H9 (cell line): ENCODE measurements at regions not wholly inside any gene's neighbourhood (a gene's known extent, or its start where the extent isn't known, plus 50 kb on each side); places are given as distances from the start of the nearest gene placed in this dataset.

Experiments used
- DNase-seq: peaks from one replicate; pipeline ENCODE4 v3.0.0-alpha.2; 2017
- H2AFZ ChIP-seq: one replicate; pipeline ENCODE4 v1.6.1; 2013; ENCODE audit warnings: mild to moderate bottlenecking, low read length, control low read depth, moderate library complexity
- H2AK5ac ChIP-seq: 2 replicates; pipeline ENCODE4 v1.6.1; 2013; ENCODE audit warnings: low read length, control low read depth, mixed read lengths; ENCODE audit not compliant: insufficient read length
- H2BK120ac ChIP-seq: one replicate; pipeline ENCODE4 v1.6.1; 2013; ENCODE audit warnings: low read depth, mild to moderate bottlenecking, low read length, control low read depth, inconsistent platforms; ENCODE audit not compliant: poor library complexity, severe bottlenecking
- H2BK12ac ChIP-seq: 2 replicates; pipeline ENCODE4 v1.6.1; 2013; ENCODE audit warnings: low read length, control low read depth, mixed read lengths, low read depth; ENCODE audit not compliant: insufficient read length
- H2BK15ac ChIP-seq: 2 replicates; pipeline ENCODE4 v1.6.1; 2013; ENCODE audit warnings: low read depth, low read length, control low read depth
- H2BK20ac ChIP-seq: one replicate; pipeline ENCODE4 v1.6.1; 2013; ENCODE audit warnings: low read depth, mild to moderate bottlenecking, low read length, control low read depth, inconsistent platforms; ENCODE audit not compliant: poor library complexity, severe bottlenecking
- H2BK5ac ChIP-seq: 2 replicates; pipeline ENCODE4 v1.6.1; 2013; ENCODE audit warnings: low read length, control low read depth, mixed read lengths; ENCODE audit not compliant: insufficient read length
- H3K14ac ChIP-seq: 2 replicates; pipeline ENCODE4 v1.6.1; 2013; ENCODE audit warnings: low read length, control low read depth; ENCODE audit not compliant: insufficient read depth
- H3K18ac ChIP-seq: 2 replicates; pipeline ENCODE4 v1.6.1; 2013; ENCODE audit warnings: low read depth, mild to moderate bottlenecking, mixed read lengths, low read length, control low read depth; ENCODE audit not compliant: insufficient read length
- H3K23ac ChIP-seq: 2 replicates; pipeline ENCODE4 v1.6.1; 2013; ENCODE audit warnings: low read length, control low read depth, mixed read lengths, low read depth; ENCODE audit not compliant: insufficient read length
- H3K23me2 ChIP-seq: 2 replicates; pipeline ENCODE4 v1.6.1; 2013; ENCODE audit warnings: low read depth, mild to moderate bottlenecking, mixed read lengths, low read length, control low read depth; ENCODE audit not compliant: insufficient read length, poor library complexity, severe bottlenecking
- H3K27ac ChIP-seq: 2 replicates; pipeline ENCODE4 v1.5.1; 2013; ENCODE audit warnings: low read length, control low read depth, mixed read lengths, low read depth; ENCODE audit not compliant: insufficient read length
- H3K27me3 ChIP-seq: 2 replicates; pipeline ENCODE4 v1.6.1; 2013; ENCODE audit warnings: low read length, control low read depth, inconsistent platforms; ENCODE audit not compliant: insufficient read depth
- H3K4ac ChIP-seq: 2 replicates; pipeline ENCODE4 v1.6.1; 2013; ENCODE audit warnings: low read depth, mild to moderate bottlenecking, control low read depth, inconsistent platforms, low read length, moderate library complexity
- H3K4me1 ChIP-seq: 2 replicates; pipeline ENCODE4 v1.6.1; 2013; ENCODE audit warnings: low read length, control low read depth, inconsistent platforms; ENCODE audit not compliant: insufficient read depth
- H3K4me2 ChIP-seq: 2 replicates; pipeline ENCODE4 v1.6.1; 2013; ENCODE audit warnings: low read length, control low read depth, mixed read lengths; ENCODE audit not compliant: insufficient read length, insufficient read depth
- H3K56ac ChIP-seq: 2 replicates; pipeline ENCODE4 v1.6.1; 2013; ENCODE audit warnings: low read depth, mild to moderate bottlenecking, mixed read lengths, low read length, control low read depth; ENCODE audit not compliant: insufficient read length
- H3K79me1 ChIP-seq: 2 replicates; pipeline ENCODE4 v1.6.1; 2013; ENCODE audit warnings: low read depth, mild to moderate bottlenecking, moderate library complexity, low read length, control low read depth, inconsistent platforms; ENCODE audit not compliant: insufficient read depth, poor library complexity, severe bottlenecking
- H3K79me2 ChIP-seq: 2 replicates; pipeline ENCODE4 v1.6.1; 2013; ENCODE audit warnings: low read length, control low read depth, inconsistent platforms; ENCODE audit not compliant: insufficient read depth
- H3K9ac ChIP-seq: 2 replicates; pipeline ENCODE4 v1.6.1; 2013; ENCODE audit warnings: low read length, control low read depth, mixed read lengths; ENCODE audit not compliant: insufficient read length; ENCODE audit errors: extremely low read depth
- H3K9me3 ChIP-seq: one replicate; pipeline ENCODE4 v1.6.1; 2013; ENCODE audit warnings: low read depth, low read length, inconsistent platforms; ENCODE audit not compliant: control insufficient read depth
- H3T11ph ChIP-seq: one replicate; pipeline ENCODE4 v1.6.1; 2013; ENCODE audit warnings: mild to moderate bottlenecking, low read length, control low read depth, inconsistent platforms
- H4K20me1 ChIP-seq: one replicate; pipeline ENCODE4 v1.6.1; 2013; ENCODE audit not compliant: control insufficient read depth, insufficient read length, insufficient read depth
- H4K5ac ChIP-seq: 2 replicates; pipeline ENCODE4 v1.6.1; 2013; ENCODE audit warnings: low read depth, mild to moderate bottlenecking, mixed read lengths, low read length, control low read depth; ENCODE audit not compliant: insufficient read length
- H4K8ac ChIP-seq: replicated peaks from 2 replicates; pipeline ENCODE4 v1.6.1; 2013; ENCODE audit warnings: low read length, control low read depth, mixed read lengths, low read depth; ENCODE audit not compliant: insufficient read length
- H4K91ac ChIP-seq: 2 replicates; pipeline ENCODE4 v1.6.1; 2013; ENCODE audit warnings: low read depth, mild to moderate bottlenecking, moderate library complexity, mixed read lengths, low read length, control low read depth; ENCODE audit not compliant: insufficient read length
- H3K27ac Mint-ChIP-seq, 3 experiments: 2 replicates in 2 of 3; 3 replicates in 1 of 3; pipeline ENCODE4 v1.8.0; 2020 to 2021; ENCODE audit warnings: mixed read lengths in 3 of 3, mild to moderate bottlenecking in 1 of 3, moderate library complexity in 1 of 3
- H3K27me3 Mint-ChIP-seq: 2 replicates; pipeline ENCODE4 v1.8.0; 2021; ENCODE audit warnings: low read depth, mild to moderate bottlenecking, moderate library complexity, mixed read lengths
- H3K36me3 Mint-ChIP-seq, 3 experiments: 2 replicates in 2 of 3; 3 replicates in 1 of 3; pipeline ENCODE4 v1.8.0; 2020 to 2021; ENCODE audit warnings: low read depth in 3 of 3, mixed read lengths in 3 of 3; ENCODE audit not compliant: insufficient read depth in 1 of 3
- H3K4me1 Mint-ChIP-seq, 2 experiments: 2 replicates each; pipeline ENCODE4 v1.8.0; 2020; ENCODE audit warnings: mixed read lengths in 2 of 2
- H3K4me3 Mint-ChIP-seq, 2 experiments: 2 replicates in 1 of 2; 3 replicates in 1 of 2; pipeline ENCODE4 v1.8.0; 2020 to 2021; ENCODE audit warnings: mild to moderate bottlenecking in 2 of 2, mixed read lengths in 2 of 2, moderate library complexity in 1 of 2
- H3K9me3 Mint-ChIP-seq, 2 experiments: 2 replicates in 1 of 2; 3 replicates in 1 of 2; pipeline ENCODE4 v1.8.0; 2020; ENCODE audit warnings: mild to moderate bottlenecking in 2 of 2, mixed read lengths in 2 of 2, moderate library complexity in 1 of 2
- CTCF ChIP-seq: fragments of 200-600 bp; sonication (generic); conservative IDR thresholded peaks from 3 replicates; pipeline ENCODE4 v1.8.0; 2021; ENCODE audit warnings: antibody characterized with exemption, mild to moderate bottlenecking
- WGBS: extraction: QIAGEN DNeasy Blood & Tissue Kit; methylation state at CpG from one replicate; pipeline ENCODE4 v1.1.7; 2013; ENCODE audit warnings: missing lambda C conversion rate, low lambda C conversion rate, mixed read lengths; ENCODE audit not compliant: insufficient read length; ENCODE audit errors: extremely low coverage; 5-methylcytosine and 5-hydroxymethylcytosine counted together

- Histone ChIP-seq H3K18ac (no peak overlapping the region), H3K14ac (no peak overlapping the region), H3T11ph (no peak overlapping the region), H3K23me2 (no peaks in the 10 kb centered on the region), H3K79me2 (no peaks in the 10 kb centered on the region), H3K4me1 (no peaks in the 10 kb centered on the region), H3K27ac (no peak overlapping the region), H2BK15ac (no peak overlapping the region), H2AK5ac (no peak overlapping the region), H3K23ac (no peak overlapping the region), H2BK5ac (no peak overlapping the region), H4K20me1 (no peaks in the 10 kb centered on the region), H4K91ac (no peak overlapping the region), H3K56ac (no peak overlapping the region), H2BK20ac (no peak overlapping the region), H4K8ac (no peak overlapping the region), H3K4me2 (no peak overlapping the region), H3K9me3 (no peaks in the 10 kb centered on the region), H3K9ac (no peak overlapping the region), H2BK120ac (no peak overlapping the region), H3K27me3 (no peaks in the 10 kb centered on the region), H3K79me1 (no peaks in the 10 kb centered on the region), H2AFZ (no peak overlapping the region), H2BK12ac (no peak overlapping the region), H3K4ac (no peak overlapping the region), H4K5ac (no peak overlapping the region)
- peak overlapping the region in 1 of 3 experiments; percentile 35; a peak in 1 of 7 replicates for H3K27ac Mint-ChIP-seq
- peak; percentile 70 for TF ChIP-seq CTCF
- no peak overlapping the region for H3K4me3 Mint-ChIP-seq
- no peaks in the 10 kb centered on the region for H3K4me1 Mint-ChIP-seq
- H3K27me3 Mint-ChIP-seq: peaks cover 5% of the 10 kb centered on the region
- H3K9me3 Mint-ChIP-seq: peaks cover 0 to 3% of the 10 kb centered on the region in 2 experiments; a peak in 1 of 5 replicates
- DNase-seq: peak; percentile 39
- no peaks in the 10 kb centered on the region; a peak in 2 of 7 replicates for H3K36me3 Mint-ChIP-seq
- WGBS: no CpG with 5 or more reads among the region's 6 CpGs
Observed at GRCh38 chr6:894274-894673, 201.3 kb upstream of the EXOC2 start.
